Ishikawa (cell line): ENCODE measurements at regions not wholly inside any gene's neighbourhood (a gene's known extent, or its start where the extent isn't known, plus 50 kb on each side); places are given as distances from the start of the nearest gene placed in this dataset.

Experiments
- CEBPB ChIP-seq: IDR thresholded peaks from 2 replicates; pipeline ENCODE4 v1.6.1; 2012
- EGR1 ChIP-seq: IDR thresholded peaks from 2 replicates; pipeline ENCODE4 v1.6.1; 2012
- EP300 ChIP-seq: IDR thresholded peaks from 2 replicates; pipeline ENCODE4 v1.6.1; 2012; ENCODE audit warnings: borderline replicate concordance
- RAD21 ChIP-seq: IDR thresholded peaks from 2 replicates; pipeline ENCODE4 v1.6.1; 2012; ENCODE audit warnings: low read depth
- TAF1 ChIP-seq: IDR thresholded peaks from 2 replicates; pipeline ENCODE4 v1.6.1; 2012; ENCODE audit warnings: low read depth, mild to moderate bottlenecking
- TEAD4 ChIP-seq: IDR thresholded peaks from 2 replicates; pipeline ENCODE4 v1.6.1; 2012
- ZBTB7A ChIP-seq: IDR thresholded peaks from 2 replicates; pipeline ENCODE4 v1.6.1; 2012; ENCODE audit warnings: low read depth
- TF ChIP-seq, protein P1 (sequence below): IDR thresholded peaks from 2 replicates; pipeline ENCODE4 v1.6.1; 2012
- TF ChIP-seq, protein P2 (sequence below): IDR thresholded peaks from 2 replicates; pipeline ENCODE4 v1.6.1; 2012

DNA sequence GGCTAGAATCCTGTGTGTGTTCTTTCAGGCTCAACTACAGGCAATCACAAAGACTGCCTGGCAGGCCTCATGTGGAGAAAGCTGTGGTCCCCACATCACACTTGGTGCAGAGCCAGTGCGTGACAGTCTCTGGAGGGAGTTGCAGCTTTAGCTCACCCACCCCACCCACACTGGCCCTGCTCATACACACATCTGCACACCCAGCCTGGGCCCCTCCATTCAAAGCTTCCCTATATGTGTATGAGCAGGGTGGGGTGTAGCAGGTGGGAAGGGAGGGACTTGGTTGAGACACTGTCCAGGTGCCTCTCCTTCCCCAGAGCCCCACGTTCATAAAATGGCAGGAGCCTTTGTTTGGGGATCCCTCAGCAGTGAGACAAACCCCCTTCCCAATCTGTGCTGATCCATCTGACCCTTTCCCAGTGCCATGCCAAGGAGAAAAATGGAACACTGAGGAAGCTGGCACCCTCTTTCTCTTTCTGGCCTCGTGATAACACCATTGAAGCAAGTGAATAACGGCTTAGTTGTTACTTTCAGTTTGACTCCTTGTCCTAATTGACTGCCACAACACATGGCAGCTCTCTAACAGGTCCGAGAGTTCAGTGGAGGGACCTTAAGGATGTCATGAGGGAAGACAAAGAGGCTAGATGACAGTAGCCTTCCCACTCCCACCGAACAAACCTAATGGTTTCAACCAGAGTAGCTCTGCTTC lies 53.8 kb upstream of the NRSN1 start:
- no peak for TF ChIP-seq CEBPB
- TF ChIP-seq ZBTB7A: no peak
- TF ChIP-seq TAF1: no peak
- TF ChIP-seq, protein P1, sequence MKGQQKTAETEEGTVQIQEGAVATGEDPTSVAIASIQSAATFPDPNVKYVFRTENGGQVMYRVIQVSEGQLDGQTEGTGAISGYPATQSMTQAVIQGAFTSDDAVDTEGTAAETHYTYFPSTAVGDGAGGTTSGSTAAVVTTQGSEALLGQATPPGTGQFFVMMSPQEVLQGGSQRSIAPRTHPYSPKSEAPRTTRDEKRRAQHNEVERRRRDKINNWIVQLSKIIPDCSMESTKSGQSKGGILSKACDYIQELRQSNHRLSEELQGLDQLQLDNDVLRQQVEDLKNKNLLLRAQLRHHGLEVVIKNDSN: no peak
- TF ChIP-seq EGR1: no peak
- TF ChIP-seq, protein P2, sequence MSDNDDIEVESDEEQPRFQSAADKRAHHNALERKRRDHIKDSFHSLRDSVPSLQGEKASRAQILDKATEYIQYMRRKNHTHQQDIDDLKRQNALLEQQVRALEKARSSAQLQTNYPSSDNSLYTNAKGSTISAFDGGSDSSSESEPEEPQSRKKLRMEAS: no peak
- TF ChIP-seq EP300: no peak
- TF ChIP-seq TEAD4: no peak
- no peak for TF ChIP-seq RAD21
